NCI-H2227 (cell line): ENCODE measurements at regions not wholly inside any gene's neighbourhood (a gene's known extent, or its start where the extent isn't known, plus 50 kb on each side); places are given as distances from the start of the nearest gene placed in this dataset.

ENCODE experiments used
- DNase-seq: peaks from one replicate; lab custom pipeline; 2025; ENCODE audit not compliant: unreplicated experiment; lab: John Stamatoyannopoulos, UW

- no peak for DNase-seq
Observed at GRCh38 chr14:34350903-34351302, 111.1 kb downstream of the SPTSSA start.

- no peak for DNase-seq
Observed at GRCh38 chr14:34348592-34348991, 113.4 kb downstream of the SPTSSA start.

DNA sequence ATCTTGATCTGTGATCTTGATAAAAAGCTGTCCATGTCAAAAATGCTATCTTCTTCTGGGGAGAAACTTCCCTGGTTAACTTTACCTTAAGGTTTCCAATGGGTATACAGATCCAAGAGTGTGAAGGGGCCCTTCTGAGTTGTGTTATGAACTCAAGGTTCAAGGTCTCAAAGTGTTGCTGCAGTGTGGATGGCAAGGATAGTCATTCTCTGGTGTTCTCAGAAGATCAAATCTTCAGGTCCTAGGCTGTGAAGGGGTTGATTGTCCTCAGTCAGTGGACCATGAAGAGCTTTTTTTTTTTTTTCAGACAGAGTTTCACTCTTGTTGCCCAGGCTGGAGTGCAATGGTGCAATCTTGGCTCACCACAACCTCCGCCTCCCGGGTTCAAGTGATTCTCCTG lies 114.4 kb downstream of the SPTSSA start:
- no peak for DNase-seq

DNA sequence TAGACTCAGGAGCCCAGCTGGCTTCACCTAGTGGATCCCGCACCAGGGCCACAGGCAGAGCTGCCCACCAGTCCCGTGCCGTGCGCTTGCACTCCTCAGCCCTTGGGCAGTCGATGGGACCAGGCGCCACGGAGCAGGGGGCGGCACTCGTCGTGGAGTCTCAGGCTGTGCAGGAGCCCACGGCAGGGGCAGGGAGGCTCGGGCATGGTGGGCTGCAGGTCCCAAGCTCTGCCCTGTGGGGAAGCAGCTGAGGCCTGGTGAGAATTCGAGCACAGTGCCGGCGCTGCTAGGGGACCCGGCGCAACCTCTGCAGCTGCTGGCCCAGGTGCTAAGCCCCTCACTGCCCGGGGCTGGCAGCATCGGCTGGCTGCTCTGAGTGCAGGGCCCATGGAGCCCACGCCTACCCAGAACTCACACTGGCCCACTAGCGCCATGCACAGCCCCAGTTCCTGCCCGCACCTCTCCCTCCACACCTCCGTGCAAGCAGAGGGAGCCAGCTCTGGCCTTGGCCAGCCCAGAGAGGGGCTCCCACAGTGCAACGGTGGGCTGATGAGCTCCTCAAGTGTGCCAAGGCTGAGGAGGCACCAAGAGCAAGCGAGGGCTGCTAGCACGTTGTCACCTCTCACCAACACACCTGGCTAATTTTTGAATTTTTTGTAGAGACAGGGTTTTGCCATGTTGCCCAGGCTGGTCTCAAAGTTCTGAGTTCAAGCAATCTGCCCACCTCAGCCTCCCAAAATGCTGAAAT lies 116.1 kb downstream of the SPTSSA start:
- DNase-seq, result no peak

GRCh38 chr14:34344318-34344717 lies 117.7 kb downstream of the SPTSSA start:
- no peak for DNase-seq

DNA sequence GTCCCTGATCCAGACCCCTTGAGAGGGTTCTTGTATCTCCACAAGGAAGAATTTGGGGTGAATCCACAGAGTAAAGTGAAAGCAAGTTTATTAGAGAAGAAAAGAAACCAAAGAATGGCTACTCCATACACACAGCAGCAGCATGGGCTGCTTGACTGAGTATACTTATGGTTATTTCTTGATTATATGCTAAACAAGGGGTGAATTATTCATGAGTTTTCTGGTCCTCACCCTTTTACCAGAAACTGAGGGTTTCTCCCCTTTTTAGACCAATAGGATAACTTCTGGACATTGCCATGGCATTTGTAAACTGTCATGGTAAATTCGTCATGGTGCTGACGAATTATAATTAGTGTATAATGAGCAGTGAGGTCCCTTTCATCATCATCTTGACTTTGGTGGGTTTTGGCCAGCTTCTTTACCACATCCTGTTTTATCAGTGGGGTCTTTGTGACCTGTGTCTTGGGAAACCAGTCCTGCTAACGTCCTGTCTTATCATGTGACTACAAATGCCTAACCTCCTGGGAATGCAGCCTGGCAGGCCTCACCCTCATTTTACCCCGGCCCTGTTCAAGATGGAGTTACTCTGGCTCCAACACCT lies 121.9 kb downstream of the SPTSSA start:
- no peak for DNase-seq

DNA sequence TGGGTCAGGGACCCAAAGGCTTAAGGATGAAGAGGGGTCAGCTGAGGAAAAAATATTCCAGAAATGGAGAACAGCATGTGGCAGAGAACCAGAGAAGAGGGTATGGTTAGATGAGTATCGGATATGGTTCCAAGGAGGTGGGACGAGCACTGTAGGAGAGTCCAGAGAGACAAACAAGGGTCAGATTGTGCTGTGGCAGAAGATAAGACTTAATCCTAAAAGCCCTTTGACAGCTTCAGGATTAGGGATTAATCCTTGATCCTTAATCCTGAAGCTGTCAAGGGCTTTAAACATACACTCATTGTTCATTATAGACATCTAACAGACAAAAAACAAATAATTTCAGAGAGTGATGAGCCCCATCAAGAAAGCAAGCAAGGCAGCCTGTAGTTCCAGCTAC lies 124.0 kb downstream of the SPTSSA start:
- DNase-seq, result no peak

DNA sequence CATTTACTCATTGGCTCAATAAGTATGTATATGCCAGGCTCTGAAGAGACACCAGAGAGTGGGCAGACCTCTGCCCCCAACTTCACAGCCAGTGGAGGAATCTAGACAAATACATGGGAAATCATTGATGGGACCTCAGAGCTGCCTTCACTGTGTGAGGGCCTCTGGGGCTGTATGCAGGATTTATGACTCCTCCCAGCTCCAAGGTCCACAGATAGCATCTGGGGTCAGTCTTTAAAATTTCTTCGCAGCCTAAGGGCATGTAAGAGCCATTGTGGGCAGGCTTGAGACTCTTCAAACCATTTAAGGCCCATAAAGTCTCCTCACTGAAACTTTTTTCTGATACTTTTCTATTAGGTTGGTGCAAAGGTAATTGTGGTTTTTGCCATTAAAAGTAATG lies 125.5 kb downstream of the SPTSSA start:
- no peak for DNase-seq

DNA sequence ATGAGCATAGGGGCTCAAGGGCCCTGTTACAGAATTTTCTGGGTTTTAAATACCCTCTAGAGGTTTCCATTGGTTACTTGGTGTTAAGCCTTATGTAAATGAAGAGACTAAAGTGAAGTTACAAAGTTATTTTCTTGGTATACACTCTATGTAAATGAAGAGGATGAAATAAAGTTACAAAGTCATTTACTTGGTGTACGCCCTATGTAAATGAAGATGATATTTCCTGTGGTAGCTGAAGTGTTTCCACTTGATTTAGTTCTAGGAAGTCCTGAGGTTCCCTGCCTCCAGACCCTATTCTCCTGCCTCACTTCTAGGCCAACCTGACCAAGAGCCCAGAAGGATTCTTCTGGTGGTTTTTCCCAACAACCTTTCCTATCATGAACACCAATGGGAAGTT lies 126.1 kb downstream of the SPTSSA start:
- no peak for DNase-seq

GRCh38 chr14:34334329-34334728 lies 127.7 kb downstream of the SPTSSA start:
- no peak for DNase-seq

- peak; percentile 60 for DNase-seq
Observed at GRCh38 chr14:34331728-34332623, 130.1 kb downstream of the SPTSSA start.

- no peak for DNase-seq
Observed at GRCh38 chr14:34330846-34331245, 131.2 kb downstream of the SPTSSA start.

DNA sequence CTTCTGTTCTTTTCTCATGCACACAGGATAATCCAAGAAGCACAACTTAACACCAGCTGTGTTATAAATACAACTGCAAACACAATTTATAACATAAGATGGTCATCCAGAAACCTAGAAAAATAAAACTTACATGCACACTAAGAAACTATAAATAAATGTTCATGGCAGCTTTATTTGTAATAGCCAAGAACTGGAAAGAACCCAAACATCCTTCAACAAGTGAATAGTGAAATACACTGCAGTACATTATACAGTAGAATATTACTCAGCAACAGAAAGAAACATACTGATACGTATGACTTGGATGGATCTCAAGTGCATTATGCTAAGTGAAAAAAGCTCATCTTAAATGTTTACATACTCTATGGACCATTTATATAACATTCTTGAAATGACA lies 132.7 kb downstream of the SPTSSA start:
- DNase-seq, result no peak

DNA sequence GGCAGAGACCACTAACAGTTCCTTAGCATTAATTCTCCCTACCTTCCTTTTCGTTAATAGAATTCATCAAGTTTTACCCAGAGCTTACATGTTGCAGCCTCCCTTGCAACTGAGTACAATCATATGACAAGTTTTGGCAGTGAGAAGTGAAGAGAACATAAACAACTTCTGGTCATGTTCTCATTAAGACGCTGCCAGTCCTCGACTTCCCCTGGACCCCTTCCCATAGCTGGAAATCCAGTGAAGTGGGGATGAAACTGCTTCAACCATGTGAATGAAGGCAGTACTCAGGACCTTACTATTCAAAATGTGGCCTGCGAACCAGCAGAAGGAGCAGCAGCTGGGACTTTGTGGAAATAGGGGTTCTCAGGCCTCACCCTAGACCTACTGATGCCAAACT lies 133.9 kb downstream of the SPTSSA start:
- no peak for DNase-seq

DNA sequence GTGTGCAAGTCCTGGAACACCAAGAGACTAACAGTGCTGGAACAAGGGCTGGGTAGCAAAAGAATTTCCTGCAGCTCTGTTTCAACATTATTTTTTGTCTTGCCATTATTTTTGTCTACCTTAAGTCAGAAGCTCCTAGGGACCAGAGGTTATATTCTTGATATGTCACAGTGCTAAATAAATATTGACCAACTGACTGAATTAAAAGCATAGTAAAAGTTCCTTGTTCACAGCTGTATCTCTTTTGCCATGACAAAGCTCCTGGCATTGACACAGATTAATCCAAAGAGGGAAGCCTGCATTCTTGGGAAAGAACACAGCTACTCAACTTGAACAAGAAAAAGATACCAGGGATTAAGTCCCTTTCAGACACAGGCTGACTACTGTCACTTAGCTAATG lies 136.5 kb downstream of the SPTSSA start:
- no peak for DNase-seq

DNA sequence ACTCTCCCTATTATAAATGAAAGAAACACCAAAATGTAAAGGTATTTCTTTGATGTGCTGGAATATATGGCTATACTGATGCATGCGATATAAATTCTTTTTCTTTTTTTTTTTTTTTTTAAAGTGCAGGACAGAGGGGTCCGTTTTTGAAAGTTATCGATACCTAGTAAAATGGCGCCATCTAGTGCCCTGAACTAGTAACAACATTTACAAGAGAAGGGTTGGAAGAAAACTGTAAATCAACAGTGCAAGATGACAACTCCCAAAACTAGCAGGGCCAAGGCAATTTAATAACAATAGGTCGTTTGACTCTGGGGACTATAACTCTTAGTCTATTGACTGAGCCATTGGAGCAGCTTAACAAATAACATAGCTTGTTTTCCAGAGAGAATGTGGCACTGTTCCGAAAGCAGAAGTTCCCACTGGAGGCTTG lies 137.7 kb downstream of the SPTSSA start:
- peak; percentile 71 for DNase-seq

DNA sequence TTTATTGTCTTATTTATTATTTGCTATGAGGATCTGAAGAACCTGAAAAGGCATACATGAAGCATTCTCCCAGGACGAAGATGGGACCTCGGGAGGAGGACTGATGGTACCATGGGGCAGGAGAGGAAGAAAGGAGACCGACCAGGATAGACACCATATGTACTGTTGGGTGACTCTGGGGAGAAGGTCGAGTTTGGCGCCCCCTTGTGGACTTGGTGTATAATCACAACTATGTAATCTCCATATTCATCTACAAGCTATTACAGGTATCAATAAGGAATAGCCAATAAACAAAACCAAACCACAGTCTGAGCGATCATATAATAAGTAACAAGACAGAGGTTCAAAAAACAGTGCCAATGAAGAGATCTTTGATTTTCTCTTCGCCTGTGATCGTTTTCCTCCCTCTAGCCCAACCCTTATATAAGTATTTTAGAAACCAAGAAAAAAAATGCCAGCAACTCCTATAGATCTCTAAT lies 139.1 kb downstream of the SPTSSA start:
- peak; percentile 68 for DNase-seq

DNA sequence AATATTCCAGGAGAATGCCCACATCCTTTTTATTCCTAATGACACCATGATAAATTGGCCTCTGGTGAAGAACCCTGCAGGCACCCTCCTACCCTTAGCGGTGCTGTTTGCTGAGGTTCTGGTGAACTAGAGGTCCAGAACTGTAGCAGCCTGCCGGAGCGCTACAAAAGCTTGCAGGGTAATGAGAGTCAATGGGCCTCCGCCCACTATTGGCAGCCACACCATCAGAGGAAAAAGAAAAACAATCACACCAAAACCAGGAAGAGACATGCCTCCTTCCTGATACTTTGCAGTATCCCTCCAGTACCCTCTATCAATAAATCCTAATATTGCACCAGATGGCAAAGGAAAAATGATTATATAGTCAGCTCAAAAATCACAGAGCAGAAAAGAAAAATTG lies 142.9 kb downstream of the SPTSSA start:
- DNase-seq, result no peak

- no peak for DNase-seq
Observed at GRCh38 chr14:34318014-34318413, 144.0 kb downstream of the SPTSSA start.

- DNase-seq, result no peak
Observed at GRCh38 chr14:34310724-34311123, 151.3 kb downstream of the SPTSSA start.

DNA sequence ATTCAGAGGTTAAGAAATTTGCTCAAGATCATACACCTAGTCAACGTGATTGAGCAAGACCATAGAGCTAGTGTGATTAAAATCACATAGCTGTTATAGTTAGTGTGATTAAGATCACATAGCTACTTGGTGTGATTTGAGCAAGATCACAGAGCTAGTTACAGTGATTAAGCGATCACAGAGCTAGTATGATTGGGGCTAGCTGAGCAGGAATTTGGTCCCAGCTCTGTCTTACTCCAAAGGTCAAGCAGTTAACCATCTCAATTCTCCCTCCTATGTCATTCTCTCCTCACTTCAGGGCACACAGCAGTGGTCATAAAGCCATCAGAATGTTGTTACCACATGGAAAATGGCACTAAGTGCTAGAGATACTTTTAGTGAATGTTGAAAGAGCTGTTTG lies 158.2 kb downstream of the SPTSSA start:
- DNase-seq, result no peak

- DNase-seq, result no peak
Observed at GRCh38 chr14:34302654-34303053, 159.4 kb downstream of the SPTSSA start.
